Ovary (tissue), 7 donors: ENCODE measurements at regions not wholly inside any gene's neighbourhood (a gene's known extent, or its start where the extent isn't known, plus 50 kb on each side); places are given as distances from the start of the nearest gene placed in this dataset.
"Not testable (repeated sequence)": the region's sequence is repeated elsewhere in the genome, so short reads cannot be mapped to it uniquely, and the experiment has no call there.

Experiments used
- DNase-seq, 5 donors: peaks; one replicate each; pipeline ENCODE4 v3.0.0-alpha.2; 2019 to 2020
- H3K27ac ChIP-seq, 2 donors: fragments of 200-600 bp; one replicate each; pipeline versions ENCODE4 v1.5.1 to v1.8.0; 2019 to 2022
- H3K27me3 ChIP-seq: fragments of 200-600 bp; one replicate; pipeline ENCODE4 v1.8.0; 2022
- H3K36me3 ChIP-seq: fragments of 200-600 bp; sonication (generic); one replicate; pipeline ENCODE4 v1.5.1; 2019
- H3K4me1 ChIP-seq: one replicate; pipeline ENCODE4 v1.8.1; 2013; ENCODE audit warnings: mild to moderate bottlenecking, moderate library complexity; ENCODE audit not compliant: insufficient read depth
- H3K4me3 ChIP-seq: fragments of 200-600 bp; sonication (generic); one replicate; pipeline ENCODE4 v1.5.1; 2017
- H3K9me3 ChIP-seq, 2 donors: fragments of 200-600 bp in 1 of 2; sonication (generic) in 1 of 2; one replicate each; pipeline versions ENCODE4 v1.5.1 to v1.8.1; 2013 to 2019; ENCODE audit warnings: mild to moderate bottlenecking in 1 of 2, moderate library complexity in 1 of 2
- CTCF ChIP-seq, 3 donors: fragments of 450-650 bp in 2 of 3; fragments of 200-600 bp in 1 of 3; IDR thresholded peaks; one replicate each; pipeline versions ENCODE4 v1.5.1 to v1.8.0; 2016 to 2022; ENCODE audit warnings: antibody characterized with exemption in 3 of 3, mild to moderate bottlenecking in 1 of 3
- EP300 ChIP-seq: sonication (generic); formaldehyde crosslinking; IDR thresholded peaks from one replicate; pipeline ENCODE4 v1.6.1; 2017; ENCODE audit warnings: antibody characterized with exemption
- POLR2A ChIP-seq: fragments of 450-650 bp; IDR thresholded peaks from one replicate; pipeline ENCODE4 v1.6.1; 2017; ENCODE audit warnings: antibody characterized with exemption, mild to moderate bottlenecking, moderate library complexity
- WGBS, 3 donors: extraction: QIAGEN DNeasy Blood & Tissue Kit in 1 of 3; methylation state at CpG; one replicate each; pipeline versions ENCODE4 v1.1.5 to v1.1.7; 2013 to 2017; 5-methylcytosine and 5-hydroxymethylcytosine counted together
- intact Hi-C, 4 donors: fragments of 100-400 bp; cut with DNase I; formaldehyde crosslinking; loops; one replicate each; pipeline versions ENCODE4 v1.11.0 to v1.15.1; 2022 to 2023
- donor health status: DM: no; HTN: no; CAD: no; lungs with moderate emphysema.
- donor health status: DM: no; HTN: no; CAD: no.
- donor health status: Bipolar disorder and iron deficiency.
- donor health status: DM: no; HTN: no; CAD: no.
- donor health status: DM: yes; HTN: yes; CAD: no.

GRCh38 chr16:16938009-16938408 lies 532.8 kb downstream of the XYLT1 start:
- intact Hi-C loops = no loop called here
- no peaks in the 10 kb centered on the region for H3K27me3 ChIP-seq
- H3K27ac ChIP-seq = no peak overlapping the region
- 4 to 6% (median 6%) methylated on average over 4 of the region's 4 CpGs for WGBS, 3 donors
- H3K4me3 ChIP-seq = no peak overlapping the region
- no peaks in the 10 kb centered on the region for H3K36me3 ChIP-seq
- H3K4me1 ChIP-seq = no peaks in the 10 kb centered on the region
- TF ChIP-seq POLR2A (no peak), EP300 (no peak), CTCF (IDR thresholded peaks at IDR 0.05) (no peak)
- no peak for DNase-seq
- no peaks in the 10 kb centered on the region for H3K9me3 ChIP-seq

GRCh38 chr16:16938980-16939379 lies 531.8 kb downstream of the XYLT1 start:
- TF ChIP-seq CTCF (IDR thresholded peaks at IDR 0.05) (no peak), POLR2A (no peak), EP300 (no peak)
- DNase-seq = no peak
- WGBS, 3 donors = 85 to 92% (median 88%) methylated on average over 3 of the region's 3 CpGs
- Histone ChIP-seq H3K4me3 (no peak overlapping the region), H3K27me3 (no peaks in the 10 kb centered on the region), H3K9me3 (no peaks in the 10 kb centered on the region), H3K27ac (no peak overlapping the region), H3K4me1 (no peaks in the 10 kb centered on the region), H3K36me3 (no peaks in the 10 kb centered on the region)
- intact Hi-C loops = no loop called here

GRCh38 chr16:16940351-16940750 lies 530.4 kb downstream of the XYLT1 start:
- WGBS, 3 donors = 23 to 43% (median 31%) methylated on average over 7 of the region's 7 CpGs
- Histone ChIP-seq H3K4me3 (no peak overlapping the region), H3K4me1 (no peaks in the 10 kb centered on the region), H3K9me3 (no peaks in the 10 kb centered on the region), H3K27me3 (no peaks in the 10 kb centered on the region), H3K27ac (no peak overlapping the region), H3K36me3 (no peaks in the 10 kb centered on the region)
- no peak for TF ChIP-seq CTCF (IDR thresholded peaks at IDR 0.05)
- TF ChIP-seq EP300 = no peak
- no peak for TF ChIP-seq POLR2A
- no peak for DNase-seq
- intact Hi-C loops = no loop called here

GRCh38 chr16:16942849-16943248 lies 527.9 kb downstream of the XYLT1 start:
- H3K9me3 ChIP-seq, H3K27ac ChIP-seq, H3K4me3 ChIP-seq, H3K27me3 ChIP-seq, H3K4me1 ChIP-seq, H3K36me3 ChIP-seq, intact Hi-C loops, DNase-seq: not testable (repeated sequence)
- 88 to 94% (median 93%) methylated on average over 6 of the region's 6 CpGs for WGBS, 3 donors

- WGBS, 3 donors = 76 to 100% (median 91%) methylated on average over 1 of the region's 1 CpG
- intact Hi-C loops = no loop called here
- no peak overlapping the region for H3K27ac ChIP-seq
- DNase-seq = no peak
- TF ChIP-seq EP300 = no peak
- no peak for TF ChIP-seq POLR2A
- no peak for TF ChIP-seq CTCF (IDR thresholded peaks at IDR 0.05)
- no peak overlapping the region for H3K4me3 ChIP-seq
- H3K36me3 ChIP-seq = no peaks in the 10 kb centered on the region
- H3K27me3 ChIP-seq = no peaks in the 10 kb centered on the region
- H3K9me3 ChIP-seq = no peaks in the 10 kb centered on the region
- H3K4me1 ChIP-seq = no peaks in the 10 kb centered on the region
Measured at GRCh38 chr16:16945207-16945606, 525.6 kb downstream of the XYLT1 start.
